CD4-positive, alpha-beta T cell treated with Interleukin-17A for 1 hour (primary cell): ENCODE measurements at regions not wholly inside any gene's neighbourhood (a gene's known extent, or its start where the extent isn't known, plus 50 kb on each side); places are given as distances from the start of the nearest gene placed in this dataset.

ENCODE experiments used
- DNase-seq: peaks from one replicate; pipeline ENCODE4 v3.0.0-alpha.2; 2020

- no peak for DNase-seq
Measured at GRCh38 chr9:106557996-106558667, 304.8 kb upstream of the ZNF462 start.

GRCh38 chr9:106560540-106560939, 302.4 kb upstream of the ZNF462 start:
- DNase-seq = no peak

- DNase-seq = no peak
Measured at GRCh38 chr9:106575823-106576222, 287.1 kb upstream of the ZNF462 start.

GRCh38 chr9:106576232-106576760, 286.7 kb upstream of the ZNF462 start:
- no peak for DNase-seq

GRCh38 chr9:106577121-106577520, 285.8 kb upstream of the ZNF462 start:
- DNase-seq = no peak

GRCh38 chr9:106580546-106580945, 282.4 kb upstream of the ZNF462 start:
- no peak for DNase-seq

- no peak for DNase-seq
Measured at GRCh38 chr9:106581973-106582372, 281.0 kb upstream of the ZNF462 start.

GRCh38 chr9:106583751-106584150, 279.2 kb upstream of the ZNF462 start:
- DNase-seq = no peak

- DNase-seq = no peak
Measured at GRCh38 chr9:106587042-106587441, 275.9 kb upstream of the ZNF462 start.

- DNase-seq = no peak
Measured at GRCh38 chr9:106588626-106589025, 274.3 kb upstream of the ZNF462 start.

- no peak for DNase-seq
Measured at GRCh38 chr9:106590759-106591505, 272.0 kb upstream of the ZNF462 start.

GRCh38 chr9:106593201-106593600, 269.8 kb upstream of the ZNF462 start:
- DNase-seq = no peak

- DNase-seq = no peak
Measured at GRCh38 chr9:106596984-106597383, 266.0 kb upstream of the ZNF462 start.

- DNase-seq = no peak
Measured at GRCh38 chr9:106600955-106601560, 261.9 kb upstream of the ZNF462 start.

- no peak for DNase-seq
Measured at GRCh38 chr9:106602344-106602743, 260.6 kb upstream of the ZNF462 start.

- DNase-seq = no peak
Measured at GRCh38 chr9:106613250-106613737, 249.7 kb upstream of the ZNF462 start.

- no peak for DNase-seq
Measured at GRCh38 chr9:106615118-106615889, 247.7 kb upstream of the ZNF462 start.

GRCh38 chr9:106616026-106616425, 246.9 kb upstream of the ZNF462 start:
- DNase-seq = no peak

GRCh38 chr9:106616851-106617345, 246.1 kb upstream of the ZNF462 start:
- DNase-seq = no peak

- DNase-seq = no peak
Measured at GRCh38 chr9:106619211-106619610, 243.8 kb upstream of the ZNF462 start.

GRCh38 chr9:106620081-106620480, 242.9 kb upstream of the ZNF462 start:
- no peak for DNase-seq

- DNase-seq = no peak
Measured at GRCh38 chr9:106620866-106621265, 242.1 kb upstream of the ZNF462 start.
